HepG2 (cell line): ENCODE measurements at regions not wholly inside any gene's neighbourhood (a gene's known extent, or its start where the extent isn't known, plus 50 kb on each side); places are given as distances from the start of the nearest gene placed in this dataset.

ENCODE experiments used
- HES4 ChIP-seq: sonication (generic); formaldehyde crosslinking; IDR thresholded peaks from 2 replicates; pipeline ENCODE4 v1.9.0; 2021; ENCODE audit warnings: mild to moderate bottlenecking, missing genetic modification reagents, borderline replicate concordance
- NRL ChIP-seq: sonication (generic); formaldehyde crosslinking; IDR thresholded peaks from 2 replicates; pipeline ENCODE4 v1.5.0; 2020; ENCODE audit warnings: missing genetic modification reagents, mild to moderate bottlenecking, moderate library complexity, borderline replicate concordance
- ZBTB40 ChIP-seq, 2 experiments: fragments of 450-650 bp in 1 of 2; sonication (generic) in 1 of 2; formaldehyde crosslinking in 1 of 2; IDR thresholded peaks; 2 replicates each; pipeline versions ENCODE4 v1.6.1 to v1.8.0; 2016 to 2022; ENCODE audit warnings: antibody characterized with exemption in 1 of 2, mild to moderate bottlenecking in 1 of 2, missing genetic modification reagents in 1 of 2
- ZNF180 ChIP-seq: sonication (generic); formaldehyde crosslinking; IDR thresholded peaks from 2 replicates; pipeline ENCODE4 v1.4.0; 2020; ENCODE audit warnings: low read depth, missing genetic modification reagents, borderline replicate concordance
- ZSCAN20 ChIP-seq: sonication (generic); formaldehyde crosslinking; IDR thresholded peaks from 2 replicates; pipeline ENCODE4 v1.4.0; 2020; ENCODE audit warnings: missing genetic modification reagents, mild to moderate bottlenecking, borderline replicate concordance

DNA sequence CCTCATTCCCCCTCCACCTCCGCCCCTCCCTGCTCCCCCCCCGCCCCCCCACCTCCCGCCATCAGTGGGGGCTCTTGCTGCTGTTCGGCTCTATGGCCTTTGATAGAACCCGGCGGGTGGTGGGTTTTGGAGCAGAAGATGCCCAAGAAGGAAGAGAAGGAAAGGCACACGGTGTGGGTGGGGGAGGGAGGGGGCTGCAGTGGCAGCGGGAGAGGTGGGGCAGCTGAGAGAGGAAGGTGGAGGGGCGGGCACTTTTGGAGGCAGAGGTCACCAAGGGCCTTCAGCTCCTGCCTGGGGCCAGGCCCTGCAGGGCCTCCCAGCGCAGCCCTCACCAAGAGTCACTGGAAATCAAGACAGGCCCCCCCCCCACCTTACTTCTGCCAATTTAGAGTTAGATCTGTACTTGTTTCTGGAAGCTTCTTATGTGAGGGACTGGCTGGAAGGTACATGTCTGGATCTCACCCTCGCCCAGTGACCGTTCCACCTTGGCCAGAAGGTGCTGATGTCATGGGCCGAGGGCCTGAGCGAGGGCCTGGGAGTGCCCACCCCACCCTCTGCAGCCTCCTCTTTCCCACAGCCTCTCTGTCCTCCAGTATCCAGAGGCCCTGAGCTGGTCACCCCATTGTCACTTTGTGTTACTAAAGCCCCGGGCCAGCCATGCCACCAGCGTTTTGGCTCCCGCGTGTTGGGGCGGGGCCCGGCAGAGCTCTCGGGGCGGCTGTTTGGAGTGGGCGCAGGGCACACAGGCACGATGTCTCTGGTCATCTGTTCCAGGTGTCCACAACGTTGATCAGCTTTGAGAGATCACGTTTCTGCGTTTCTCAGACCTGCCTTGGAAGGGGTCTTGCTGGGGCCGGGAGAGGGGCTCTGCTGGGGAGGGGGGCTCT lies 153.9 kb downstream of the KIF26A start (continued):
- TF ChIP-seq ZBTB40 (IDR thresholded peaks at IDR 0.05) (no peak), ZBTB40 (CRISPR knock-in tag; IDR thresholded peaks at IDR 0.05) (no peak), ZSCAN20 (CRISPR knock-in tag) (no peak), HES4 (CRISPR knock-in tag) (no peak), ZNF180 (CRISPR knock-in tag) (no peak), NRL (CRISPR knock-in tag) (no peak)
